DND-41 (cell line): ENCODE measurements at regions not wholly inside any gene's neighbourhood (a gene's known extent, or its start where the extent isn't known, plus 50 kb on each side); places are given as distances from the start of the nearest gene placed in this dataset.

ENCODE experiments used
- ATAC-seq: fragments of 200-7000 bp; cut with Tn5 transposase; 3 replicates; pipeline ENCODE4 v1.9.1; 2021; ENCODE audit warnings: low read depth; ENCODE audit not compliant: insufficient read depth
- DNase-seq: peaks from one replicate; pipeline ENCODE4 v3.0.0-alpha.2; 2020
- H2AFZ ChIP-seq: 2 replicates; pipeline ENCODE4 v1.6.0; 2012; ENCODE audit warnings: low read depth, low read length
- H3K27ac ChIP-seq: 2 replicates; pipeline ENCODE4 v1.5.1; 2012; ENCODE audit warnings: low read length, inconsistent platforms
- H3K27me3 ChIP-seq: fragments of 200-600 bp; sonication (generic); 2 replicates; pipeline ENCODE4 v1.6.0; 2012; ENCODE audit warnings: low read length, mild to moderate bottlenecking, inconsistent platforms; ENCODE audit not compliant: insufficient read depth, poor library complexity
- H3K36me3 ChIP-seq: 2 replicates; pipeline ENCODE4 v1.5.1; 2012; ENCODE audit warnings: low read length, inconsistent platforms; ENCODE audit not compliant: insufficient read depth
- H3K4me1 ChIP-seq: 2 replicates; pipeline ENCODE4 v1.5.1; 2012; ENCODE audit warnings: mild to moderate bottlenecking, low read length; ENCODE audit not compliant: insufficient read depth
- H3K4me2 ChIP-seq: 2 replicates; pipeline ENCODE4 v1.6.0; 2012; ENCODE audit warnings: mild to moderate bottlenecking, moderate library complexity, low read length, inconsistent platforms; ENCODE audit not compliant: insufficient read depth
- H3K4me3 ChIP-seq, 2 experiments: fragments of 200-600 bp in 1 of 2; shearing (Covaris generic) in 1 of 2; 2 replicates each; pipeline ENCODE4 v1.5.1; 2012 to 2016; ENCODE audit warnings: inconsistent platforms in 2 of 2, low read length in 2 of 2, mild to moderate bottlenecking in 2 of 2, low read depth in 1 of 2, moderate library complexity in 1 of 2
- H3K79me2 ChIP-seq: 2 replicates; pipeline ENCODE4 v1.6.0; 2012; ENCODE audit warnings: low read length, inconsistent platforms; ENCODE audit not compliant: insufficient read depth
- H3K9ac ChIP-seq: 2 replicates; pipeline ENCODE4 v1.6.0; 2012; ENCODE audit warnings: low read depth, mild to moderate bottlenecking, inconsistent platforms, low read length, moderate library complexity
- H3K9me3 ChIP-seq: 2 replicates; pipeline ENCODE4 v1.5.1; 2012; ENCODE audit warnings: low read length, moderate library complexity, mild to moderate bottlenecking, inconsistent platforms; ENCODE audit not compliant: insufficient read depth, severe bottlenecking
- H4K20me1 ChIP-seq: 2 replicates; pipeline ENCODE4 v1.6.0; 2012; ENCODE audit warnings: low read length; ENCODE audit not compliant: insufficient read depth
- EZH2 ChIP-seq: IDR thresholded peaks from 3 replicates; pipeline ENCODE4 v1.6.1; 2012; ENCODE audit warnings: borderline replicate concordance, low read depth, mild to moderate bottlenecking, moderate library complexity, low read length, inconsistent platforms; ENCODE audit not compliant: severe bottlenecking
- TF ChIP-seq, protein P1 (sequence below): IDR thresholded peaks from 2 replicates; pipeline ENCODE4 v1.5.1; 2012; ENCODE audit warnings: borderline replicate concordance, low read length, moderate library complexity, mild to moderate bottlenecking; ENCODE audit not compliant: poor library complexity, severe bottlenecking; ENCODE audit errors: extremely low read depth

DNA sequence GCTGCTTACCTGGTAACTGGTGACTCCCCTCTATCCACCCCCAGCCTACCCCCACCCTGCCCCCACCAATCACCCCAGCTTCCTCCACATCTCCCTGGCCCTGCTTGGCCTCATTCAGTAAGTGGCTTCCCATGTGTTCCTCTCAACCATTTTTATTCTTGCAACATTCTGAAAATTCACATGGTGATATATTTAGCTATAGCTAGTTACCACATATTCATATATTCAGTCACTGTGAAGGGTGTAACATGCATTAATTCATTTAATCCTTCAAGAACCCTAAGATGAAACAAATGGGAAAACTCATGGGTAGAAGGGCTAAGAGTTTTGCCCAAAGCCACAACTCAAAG lies 95.4 kb upstream of the CEP85L start:
- Histone ChIP-seq H3K4me2 (peak overlapping the region; percentile 54; the same call in 1 of the 2 replicates), H3K79me2 (no peaks in the 10 kb centered on the region), H3K4me3 (no peak overlapping the region), H3K9me3 (no peaks in the 10 kb centered on the region), H3K27ac (peak overlapping the region; percentile 30; the same call in 1 of the 2 replicates), H3K36me3 (no peaks in the 10 kb centered on the region), H2AFZ (no peak overlapping the region), H3K4me1 (peaks cover 34% of the 10 kb centered on the region), H3K9ac (no peak overlapping the region), H3K27me3 (no peaks in the 10 kb centered on the region), H4K20me1 (no peaks in the 10 kb centered on the region)
- TF ChIP-seq EZH2, result no peak
- TF ChIP-seq, protein P1, sequence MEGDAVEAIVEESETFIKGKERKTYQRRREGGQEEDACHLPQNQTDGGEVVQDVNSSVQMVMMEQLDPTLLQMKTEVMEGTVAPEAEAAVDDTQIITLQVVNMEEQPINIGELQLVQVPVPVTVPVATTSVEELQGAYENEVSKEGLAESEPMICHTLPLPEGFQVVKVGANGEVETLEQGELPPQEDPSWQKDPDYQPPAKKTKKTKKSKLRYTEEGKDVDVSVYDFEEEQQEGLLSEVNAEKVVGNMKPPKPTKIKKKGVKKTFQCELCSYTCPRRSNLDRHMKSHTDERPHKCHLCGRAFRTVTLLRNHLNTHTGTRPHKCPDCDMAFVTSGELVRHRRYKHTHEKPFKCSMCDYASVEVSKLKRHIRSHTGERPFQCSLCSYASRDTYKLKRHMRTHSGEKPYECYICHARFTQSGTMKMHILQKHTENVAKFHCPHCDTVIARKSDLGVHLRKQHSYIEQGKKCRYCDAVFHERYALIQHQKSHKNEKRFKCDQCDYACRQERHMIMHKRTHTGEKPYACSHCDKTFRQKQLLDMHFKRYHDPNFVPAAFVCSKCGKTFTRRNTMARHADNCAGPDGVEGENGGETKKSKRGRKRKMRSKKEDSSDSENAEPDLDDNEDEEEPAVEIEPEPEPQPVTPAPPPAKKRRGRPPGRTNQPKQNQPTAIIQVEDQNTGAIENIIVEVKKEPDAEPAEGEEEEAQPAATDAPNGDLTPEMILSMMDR, result no peak
- DNase-seq (no peak), ATAC-seq (no peak)

DNA sequence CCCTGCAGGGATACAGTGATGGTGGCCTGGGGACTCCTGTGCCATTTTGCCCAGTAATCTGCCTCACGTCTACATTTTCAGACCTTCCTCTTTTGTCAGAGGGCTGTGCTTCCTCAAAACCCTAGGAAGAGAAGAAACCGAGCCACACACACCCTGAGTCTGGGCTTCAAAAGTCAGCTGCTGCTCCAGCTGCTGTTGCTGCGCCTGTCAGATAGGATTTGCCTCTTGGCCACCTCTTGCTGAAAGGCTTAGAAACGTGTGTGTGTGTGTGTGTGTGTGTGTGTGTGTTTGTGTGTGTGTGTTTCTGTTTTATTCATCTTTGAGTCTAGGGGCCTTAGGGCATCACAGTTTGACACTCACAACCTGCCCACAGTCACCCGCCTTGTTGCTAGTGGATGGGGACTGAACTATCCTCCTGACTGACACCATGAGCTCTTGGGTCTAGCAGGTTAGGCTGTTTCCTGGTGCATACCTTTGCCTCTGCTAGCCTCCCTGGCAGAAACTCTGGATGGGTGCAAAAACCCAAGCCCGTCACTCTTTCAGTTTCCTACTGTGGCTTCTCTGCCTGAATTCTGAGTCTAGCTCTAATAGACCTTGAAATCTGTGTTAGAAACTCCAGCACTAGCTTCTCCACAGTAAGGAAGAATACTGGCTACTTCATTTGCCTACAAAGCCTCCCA lies 94.9 kb upstream of the CEP85L start:
- ATAC-seq (0 out of 3 replicates have a peak, but pooled peaks have one; percentile 7), DNase-seq (peak; percentile 30)
- Histone ChIP-seq H4K20me1 (no peaks in the 10 kb centered on the region), H3K27me3 (no peaks in the 10 kb centered on the region), H3K9me3 (no peaks in the 10 kb centered on the region), H3K9ac (no peak overlapping the region), H3K4me2 (no peak overlapping the region), H3K4me1 (peaks cover 34% of the 10 kb centered on the region), H3K27ac (0 out of 2 replicates have a peak overlapping the region, but pooled peaks have one; percentile 40), H3K4me3 (no peak overlapping the region), H3K79me2 (no peaks in the 10 kb centered on the region), H3K36me3 (no peaks in the 10 kb centered on the region), H2AFZ (no peak overlapping the region)
- no peak for TF ChIP-seq EZH2
- TF ChIP-seq, protein P1, result no peak

DNA sequence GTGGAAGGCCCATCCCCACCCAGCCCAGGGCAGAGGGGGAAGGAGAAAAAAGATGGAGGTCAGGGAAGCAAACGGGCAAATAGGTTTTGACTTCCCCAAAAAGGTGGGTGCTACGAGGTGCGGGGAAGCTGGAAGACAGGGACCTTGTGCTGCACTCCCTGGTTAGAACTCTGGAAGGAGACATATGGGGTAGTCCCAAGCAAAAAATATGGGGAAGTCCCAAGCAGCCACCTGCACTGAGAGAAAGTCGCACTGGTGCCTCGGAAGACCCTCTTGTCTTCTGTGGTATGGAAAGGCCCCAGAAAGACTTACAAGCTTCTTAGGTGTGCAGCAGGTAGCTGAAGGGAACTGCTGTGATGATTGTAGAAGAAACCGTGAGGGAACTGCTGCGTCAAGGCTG lies 93.8 kb upstream of the CEP85L start:
- no peak overlapping the region for H3K4me2 ChIP-seq
- H2AFZ ChIP-seq, result no peak overlapping the region
- DNase-seq (no peak), ATAC-seq (no peak)
- no peaks in the 10 kb centered on the region for H3K79me2 ChIP-seq
- no peaks in the 10 kb centered on the region for H3K36me3 ChIP-seq
- H3K27me3 ChIP-seq, result no peaks in the 10 kb centered on the region
- H3K9ac ChIP-seq, result no peak overlapping the region
- no peaks in the 10 kb centered on the region for H4K20me1 ChIP-seq
- peaks cover 38% of the 10 kb centered on the region for H3K4me1 ChIP-seq
- H3K27ac ChIP-seq, result no peak overlapping the region
- no peaks in the 10 kb centered on the region for H3K9me3 ChIP-seq
- no peak for TF ChIP-seq EZH2
- TF ChIP-seq, protein P1, result no peak
- H3K4me3 ChIP-seq, result no peak overlapping the region
